Stromal cell of bone marrow (primary cell): ENCODE measurements at regions not wholly inside any gene's neighbourhood (a gene's known extent, or its start where the extent isn't known, plus 50 kb on each side); places are given as distances from the start of the nearest gene placed in this dataset.

ENCODE experiments used
- DNase-seq: peaks from one replicate; pipeline ENCODE4 v3.0.0-alpha.2; 2012; ENCODE audit warnings: low read depth

DNA sequence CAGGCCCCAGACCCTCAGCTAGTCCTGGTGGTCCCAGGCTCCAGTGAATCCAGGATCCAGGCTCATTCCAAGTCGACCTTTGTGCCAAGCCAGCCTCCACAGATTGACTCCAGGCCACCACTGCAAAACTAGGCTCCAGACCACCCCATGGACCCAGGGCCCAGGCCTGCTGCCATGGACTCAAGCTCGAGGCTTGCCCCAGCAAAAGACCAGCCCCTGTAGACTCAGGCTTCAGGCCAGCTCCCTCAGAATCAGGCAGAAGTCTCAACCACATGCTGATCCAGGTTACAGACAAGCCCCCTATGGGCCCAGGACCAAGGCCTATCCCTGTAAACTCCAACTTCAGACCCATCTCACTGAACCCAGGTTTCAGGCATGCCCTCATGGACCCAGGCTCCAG is 692.4 kb downstream of the PCDH19 start:
- no peak for DNase-seq

GRCh38 chrX:99705701-99706100 is 704.4 kb downstream of the PCDH19 start:
- DNase-seq, result no peak

- no peak for DNase-seq
These were observed 706.6 kb downstream of the PCDH19 start for GRCh38 chrX:99703473-99703872.

DNA sequence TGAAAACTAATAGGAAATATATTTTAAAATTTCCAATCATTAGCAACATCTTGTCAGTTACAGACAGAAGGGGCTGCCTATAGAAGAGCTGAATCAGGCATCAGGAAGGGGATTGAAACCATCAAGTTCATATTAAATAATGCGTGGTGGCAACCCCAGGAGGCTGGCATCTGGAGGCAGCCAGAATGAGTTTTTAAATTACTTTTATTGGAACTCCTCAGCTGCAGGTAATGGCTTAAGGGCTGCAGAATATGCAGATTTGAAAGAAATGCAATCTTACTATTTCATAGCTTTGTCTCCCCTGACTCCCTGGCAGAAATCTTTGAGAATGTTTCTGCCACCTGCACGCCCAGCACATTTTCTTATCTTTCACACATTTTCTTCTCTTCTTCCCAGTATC is 711.6 kb downstream of the PCDH19 start:
- DNase-seq, result no peak

- DNase-seq, result no peak
These were observed 746.9 kb downstream of the PCDH19 start for GRCh38 chrX:99663136-99663535.

- no peak for DNase-seq
These were observed 755.9 kb downstream of the PCDH19 start for GRCh38 chrX:99654188-99654587.

GRCh38 chrX:99653352-99653751 is 756.7 kb downstream of the PCDH19 start:
- DNase-seq, result no peak

DNA sequence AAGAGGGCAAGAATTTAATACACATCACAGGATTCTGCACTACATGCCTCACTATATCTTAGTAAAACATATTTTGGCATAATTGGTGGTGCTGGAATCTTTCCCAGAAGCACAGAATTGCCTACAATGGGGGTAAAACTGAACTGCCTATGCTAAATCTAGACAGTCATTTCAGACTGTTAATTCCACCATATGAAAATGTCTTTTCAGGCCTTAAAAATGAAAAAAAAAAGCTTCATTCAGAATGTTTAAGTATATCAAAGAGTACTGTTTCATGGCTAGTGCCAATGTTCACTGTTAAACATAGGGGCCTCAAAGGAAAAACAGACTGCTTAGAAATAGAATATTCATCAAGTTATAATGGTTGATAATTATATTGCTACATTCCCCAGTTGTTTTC is 797.0 kb downstream of the PCDH19 start:
- DNase-seq, result no peak

DNA sequence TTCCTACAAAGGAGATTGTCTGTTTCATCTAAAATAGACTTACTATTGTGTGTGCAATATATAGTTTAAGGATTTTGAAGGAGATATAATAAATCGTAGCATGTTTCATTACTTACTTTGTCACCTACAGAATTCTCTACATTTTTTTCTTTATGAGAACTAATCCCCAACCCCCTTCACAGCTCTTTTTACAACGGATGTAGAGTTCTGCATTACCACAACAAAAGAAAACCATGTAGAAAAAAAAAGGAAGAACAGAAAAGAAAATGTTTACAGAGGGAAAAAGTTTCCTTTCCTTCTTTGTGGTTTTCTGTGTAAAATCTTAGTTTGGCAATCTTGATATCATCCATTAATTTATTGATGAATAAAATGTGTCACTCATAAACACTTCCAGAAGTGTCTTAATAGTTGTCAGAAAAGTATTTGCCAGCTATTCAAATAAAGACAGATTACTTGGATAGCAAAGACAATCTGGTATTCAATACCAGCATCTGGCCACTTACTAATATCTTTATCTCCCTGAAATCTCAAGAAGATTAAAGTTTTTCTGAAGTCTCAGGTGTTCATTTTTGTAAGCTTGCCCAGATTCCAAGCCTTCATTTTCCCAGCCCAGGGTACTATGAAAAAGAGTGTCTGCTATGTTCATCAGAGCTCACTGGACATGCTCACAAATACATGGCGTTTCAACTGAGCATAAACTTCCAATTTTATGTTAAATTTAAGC is 806.8 kb downstream of the PCDH19 start:
- no peak for DNase-seq

DNA sequence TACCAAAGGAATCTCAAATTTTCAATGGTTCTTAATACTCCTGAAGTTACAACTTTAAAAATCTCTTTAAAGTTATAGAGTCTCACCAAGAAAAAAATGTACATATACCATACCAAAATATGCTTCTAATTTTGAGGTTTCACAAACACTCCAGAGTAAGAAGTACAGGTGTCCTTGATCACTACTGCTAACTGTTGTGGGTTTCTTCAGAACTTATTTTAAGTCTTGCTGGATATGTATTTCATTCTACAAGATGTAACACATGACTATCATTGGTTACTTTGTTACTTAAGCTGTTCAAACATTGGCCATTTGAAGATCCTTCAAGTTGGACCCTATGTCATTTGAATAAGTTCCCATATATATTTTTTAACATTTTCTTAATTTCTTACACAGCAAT is 808.0 kb downstream of the PCDH19 start:
- no peak for DNase-seq

DNA sequence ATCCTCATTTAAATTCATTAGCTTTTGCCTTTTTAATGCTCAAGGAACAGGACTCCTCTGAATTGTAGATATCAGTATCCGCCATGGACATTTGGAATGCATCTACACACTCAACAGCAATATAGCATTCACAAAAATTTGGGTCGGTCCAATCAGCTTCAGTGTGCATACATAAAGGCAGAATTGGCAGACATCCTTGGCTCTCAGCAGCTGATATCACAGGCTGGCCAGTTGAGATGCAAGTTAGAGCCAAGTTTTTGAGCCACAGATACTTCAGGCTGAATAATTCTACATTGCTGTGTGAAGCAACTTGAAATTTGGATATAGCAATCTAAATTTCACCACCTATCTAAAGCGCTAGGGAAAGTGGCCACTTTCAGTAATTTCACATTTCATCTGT is 821.1 kb downstream of the PCDH19 start:
- DNase-seq, result no peak

GRCh38 chrX:99572711-99573110 is 837.4 kb downstream of the PCDH19 start:
- no peak for DNase-seq

- no peak for DNase-seq
These were observed 860.7 kb downstream of the PCDH19 start for GRCh38 chrX:99549381-99549780.

- DNase-seq, result no peak
These were observed 887.6 kb downstream of the PCDH19 start for GRCh38 chrX:99522450-99522849.

GRCh38 chrX:99507768-99508167 is 902.3 kb downstream of the PCDH19 start:
- no peak for DNase-seq

- DNase-seq, result no peak
These were observed 914.6 kb downstream of the PCDH19 start for GRCh38 chrX:99495453-99495852.

- no peak for DNase-seq
These were observed 915.4 kb downstream of the PCDH19 start for GRCh38 chrX:99494668-99495067.

- no peak for DNase-seq
These were observed 929.3 kb downstream of the PCDH19 start for GRCh38 chrX:99480728-99481127.

- DNase-seq, result no peak
These were observed 940.6 kb downstream of the PCDH19 start for GRCh38 chrX:99469439-99469838.

DNA sequence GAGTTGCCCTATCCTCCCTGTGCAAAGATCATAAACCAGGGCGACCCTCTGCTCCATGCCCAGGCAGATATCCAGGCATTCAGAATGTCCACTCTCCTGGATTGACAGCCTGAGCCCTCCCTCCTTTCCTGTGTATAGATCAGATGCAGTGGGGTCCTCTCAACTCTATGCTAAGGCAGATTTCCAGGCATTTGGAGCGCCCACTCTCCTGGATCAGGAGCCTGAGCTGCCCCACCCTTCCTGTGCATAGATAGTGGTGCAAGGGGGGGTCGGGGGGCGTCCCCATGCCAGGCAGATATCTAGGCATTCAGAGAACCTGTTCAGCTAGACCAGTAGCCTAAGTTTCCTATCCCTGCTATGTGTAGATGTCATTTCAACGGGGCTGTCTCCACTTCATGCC is 941.1 kb downstream of the PCDH19 start:
- no peak for DNase-seq

- no peak for DNase-seq
These were observed 948.9 kb downstream of the PCDH19 start for GRCh38 chrX:99461223-99461622.

- DNase-seq, result no peak
These were observed 964.7 kb downstream of the PCDH19 start for GRCh38 chrX:99445336-99445735.

GRCh38 chrX:99421796-99422195 is 988.3 kb downstream of the PCDH19 start:
- DNase-seq, result no peak

GRCh38 chrX:99415470-99415869 is 994.6 kb downstream of the PCDH19 start:
- DNase-seq, result no peak

DNA sequence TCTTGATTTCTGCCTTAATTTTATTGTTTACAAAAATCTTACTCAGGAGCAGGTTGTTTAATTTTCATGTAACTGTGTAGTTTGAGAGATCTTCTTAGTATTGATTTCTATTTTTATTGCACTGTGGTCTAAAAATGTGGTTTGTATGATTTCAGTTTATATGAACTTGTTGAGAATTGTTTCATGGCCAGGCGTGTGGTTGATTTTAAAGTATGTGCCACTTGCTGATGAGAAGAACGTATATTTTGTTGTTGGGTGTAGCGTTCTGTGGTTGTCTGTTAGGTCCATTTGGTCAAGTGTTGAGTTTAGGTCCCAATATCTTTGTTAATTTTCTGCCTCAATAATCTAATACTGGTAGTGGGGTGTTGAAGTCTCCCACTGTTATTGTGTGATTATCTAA is 996.8 kb downstream of the PCDH19 start:
- DNase-seq, result no peak
